Fibroblast of lung (primary cell): ENCODE measurements at regions not wholly inside any gene's neighbourhood (a gene's known extent, or its start where the extent isn't known, plus 50 kb on each side); places are given as distances from the start of the nearest gene placed in this dataset.

Source experiments
- DNase-seq, 2 donors: peaks; one replicate each; pipeline versions ENCODE4 v3.0.0 to v3.0.0-alpha.2; 2010; ENCODE audit warnings: low read depth in 2 of 2
- H2AFZ ChIP-seq: 2 replicates; pipeline ENCODE4 v1.5.1; 2012; ENCODE audit warnings: low read length, control low read depth, inconsistent platforms
- H3K27ac ChIP-seq: 2 replicates; pipeline ENCODE4 v1.5.1; 2011; ENCODE audit warnings: low read length, control low read depth; ENCODE audit not compliant: insufficient read depth
- H3K27me3 ChIP-seq: 2 replicates; pipeline ENCODE4 v1.5.1; 2011; ENCODE audit warnings: mild to moderate bottlenecking, low read length; ENCODE audit not compliant: control insufficient read depth, insufficient read depth
- H3K36me3 ChIP-seq: 2 replicates; pipeline ENCODE4 v1.5.1; 2011; ENCODE audit warnings: low read length; ENCODE audit not compliant: control insufficient read depth, insufficient read depth
- H3K4me1 ChIP-seq: 2 replicates; pipeline ENCODE4 v1.5.1; 2011; ENCODE audit warnings: low read length; ENCODE audit not compliant: control insufficient read depth, insufficient read depth; ENCODE audit errors: extremely low read depth
- H3K4me2 ChIP-seq: 2 replicates; pipeline ENCODE4 v1.5.1; 2011; ENCODE audit warnings: low read length, control low read depth; ENCODE audit not compliant: insufficient read depth; ENCODE audit errors: extremely low read depth
- H3K4me3 ChIP-seq, 4 experiments: fragments of 200-600 bp in 1 of 4; sonication (generic) in 1 of 4; replicated peaks in 1 of 4; 2 replicates each; pipeline ENCODE4 v1.5.1; 2011 to 2016; ENCODE audit warnings: low read length in 4 of 4, low read depth in 3 of 4, mild to moderate bottlenecking in 3 of 4, control low read depth in 2 of 4, inconsistent platforms in 1 of 4, mixed read lengths in 1 of 4; ENCODE audit not compliant: insufficient read depth in 1 of 4; ENCODE audit errors: control extremely low read depth in 1 of 4
- H3K79me2 ChIP-seq: 2 replicates; pipeline ENCODE4 v1.5.1; 2012; ENCODE audit warnings: mild to moderate bottlenecking, low read length, inconsistent platforms; ENCODE audit not compliant: control insufficient read depth, insufficient read depth
- H3K9ac ChIP-seq: 2 replicates; pipeline ENCODE4 v1.5.1; 2011; ENCODE audit warnings: mild to moderate bottlenecking, low read length, control low read depth; ENCODE audit not compliant: insufficient read depth
- H3K9me3 ChIP-seq: 2 replicates; pipeline ENCODE4 v1.5.1; 2012; ENCODE audit warnings: low read depth, low read length; ENCODE audit not compliant: control insufficient read depth, insufficient read depth
- H4K20me1 ChIP-seq: 2 replicates; pipeline ENCODE4 v1.5.1; 2011; ENCODE audit warnings: low read length; ENCODE audit not compliant: control insufficient read depth, insufficient read depth; ENCODE audit errors: extremely low read depth
- EZH2 ChIP-seq: IDR thresholded peaks from 2 replicates; pipeline ENCODE4 v1.5.1; 2012; ENCODE audit warnings: low read length, control low read depth, mild to moderate bottlenecking; ENCODE audit errors: missing control alignments
- TF ChIP-seq, protein P1 (sequence below), 2 donors: IDR thresholded peaks in 1 of 2; conservative IDR thresholded peaks in 1 of 2; 1 replicate in 1 of 2; 2 replicates in 1 of 2; pipeline ENCODE4 v1.5.1; 2011 to 2012; ENCODE audit warnings: low read length in 2 of 2, control low read depth in 1 of 2, inconsistent platforms in 1 of 2, low read depth in 1 of 2, mild to moderate bottlenecking in 1 of 2

DNA sequence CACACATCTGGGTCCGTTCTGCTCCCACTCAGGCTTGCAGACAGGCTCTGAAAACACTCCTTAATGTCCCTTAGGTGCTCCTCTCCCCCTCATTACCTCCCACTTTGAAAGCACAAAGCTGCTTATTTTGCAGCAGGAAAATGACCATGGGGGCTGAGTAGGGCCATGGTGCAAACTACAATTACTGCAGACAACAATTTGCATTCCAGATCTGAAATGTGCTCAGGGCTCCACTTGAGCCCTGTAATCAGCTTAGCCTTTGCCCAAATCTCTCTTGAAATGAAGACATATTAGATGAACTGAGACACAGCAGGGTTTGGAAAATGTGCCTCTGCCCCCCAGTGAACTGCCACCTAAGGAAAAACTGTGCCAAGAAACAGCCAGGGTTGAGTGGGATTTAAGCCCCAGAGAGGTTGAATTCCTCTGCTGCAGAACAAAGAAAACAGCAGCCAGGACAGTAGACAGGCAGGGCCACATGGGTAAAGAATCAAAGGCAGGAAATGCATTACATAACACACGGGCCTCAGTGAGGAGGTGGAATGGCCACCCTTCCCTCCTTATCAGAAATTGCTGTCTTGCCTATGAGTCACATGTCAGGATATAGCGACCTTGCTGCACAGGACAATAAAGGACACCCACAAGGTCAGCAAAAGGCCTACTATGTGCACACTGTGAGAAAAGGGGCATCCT is 126.8 kb upstream of the ARHGEF3 start:
- Histone ChIP-seq H3K9ac (no peak overlapping the region), H4K20me1 (no peaks in the 10 kb centered on the region), H3K9me3 (no peaks in the 10 kb centered on the region), H3K79me2 (no peaks in the 10 kb centered on the region), H3K27me3 (no peaks in the 10 kb centered on the region), H3K36me3 (no peaks in the 10 kb centered on the region), H3K4me1 (peaks cover 3% of the 10 kb centered on the region), H2AFZ (no peak overlapping the region), H3K4me3 (no peak overlapping the region), H3K4me2 (no peak overlapping the region), H3K27ac (no peak overlapping the region)
- no peak for TF ChIP-seq EZH2
- TF ChIP-seq, protein P1, sequence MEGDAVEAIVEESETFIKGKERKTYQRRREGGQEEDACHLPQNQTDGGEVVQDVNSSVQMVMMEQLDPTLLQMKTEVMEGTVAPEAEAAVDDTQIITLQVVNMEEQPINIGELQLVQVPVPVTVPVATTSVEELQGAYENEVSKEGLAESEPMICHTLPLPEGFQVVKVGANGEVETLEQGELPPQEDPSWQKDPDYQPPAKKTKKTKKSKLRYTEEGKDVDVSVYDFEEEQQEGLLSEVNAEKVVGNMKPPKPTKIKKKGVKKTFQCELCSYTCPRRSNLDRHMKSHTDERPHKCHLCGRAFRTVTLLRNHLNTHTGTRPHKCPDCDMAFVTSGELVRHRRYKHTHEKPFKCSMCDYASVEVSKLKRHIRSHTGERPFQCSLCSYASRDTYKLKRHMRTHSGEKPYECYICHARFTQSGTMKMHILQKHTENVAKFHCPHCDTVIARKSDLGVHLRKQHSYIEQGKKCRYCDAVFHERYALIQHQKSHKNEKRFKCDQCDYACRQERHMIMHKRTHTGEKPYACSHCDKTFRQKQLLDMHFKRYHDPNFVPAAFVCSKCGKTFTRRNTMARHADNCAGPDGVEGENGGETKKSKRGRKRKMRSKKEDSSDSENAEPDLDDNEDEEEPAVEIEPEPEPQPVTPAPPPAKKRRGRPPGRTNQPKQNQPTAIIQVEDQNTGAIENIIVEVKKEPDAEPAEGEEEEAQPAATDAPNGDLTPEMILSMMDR (conservative IDR thresholded peaks at IDR 0.05 in 1 of 2, IDR thresholded peaks at IDR 0.05 in 1 of 2; ENCODE audit: low read depth in 1 of 2, low read length in 2 of 2), result no peak
- DNase-seq, result peak in 1 of 2 donors; percentile 57

DNA sequence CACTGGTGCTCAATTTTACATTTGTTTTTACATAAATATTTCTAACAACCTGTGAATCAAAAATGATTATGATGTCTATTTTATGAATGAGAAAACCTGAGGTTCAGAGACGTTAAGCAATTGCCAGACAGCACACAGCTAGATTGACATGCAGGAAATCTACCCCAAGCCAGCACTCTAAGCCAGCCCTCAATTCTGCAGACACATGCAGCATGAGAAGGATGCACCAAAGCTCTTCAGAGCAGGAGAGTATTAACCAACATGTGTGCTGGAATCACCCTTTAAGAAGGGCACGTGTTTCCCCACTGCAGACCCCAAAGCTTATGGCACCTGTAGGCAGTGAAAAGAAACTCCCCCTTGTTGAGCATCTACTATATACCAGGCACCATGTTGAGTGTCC is 126.1 kb upstream of the ARHGEF3 start:
- Histone ChIP-seq H2AFZ (no peak overlapping the region), H3K27me3 (no peaks in the 10 kb centered on the region), H3K9ac (no peak overlapping the region), H3K36me3 (no peaks in the 10 kb centered on the region), H3K79me2 (no peaks in the 10 kb centered on the region), H4K20me1 (no peaks in the 10 kb centered on the region), H3K4me2 (no peak overlapping the region), H3K4me1 (peaks cover 3% of the 10 kb centered on the region), H3K4me3 (no peak overlapping the region), H3K27ac (no peak overlapping the region), H3K9me3 (no peaks in the 10 kb centered on the region)
- TF ChIP-seq EZH2, result no peak
- TF ChIP-seq, protein P1 (conservative IDR thresholded peaks at IDR 0.05 in 1 of 2, IDR thresholded peaks at IDR 0.05 in 1 of 2; ENCODE audit: low read depth in 1 of 2, low read length in 2 of 2), result no peak
- DNase-seq, result no peak

DNA sequence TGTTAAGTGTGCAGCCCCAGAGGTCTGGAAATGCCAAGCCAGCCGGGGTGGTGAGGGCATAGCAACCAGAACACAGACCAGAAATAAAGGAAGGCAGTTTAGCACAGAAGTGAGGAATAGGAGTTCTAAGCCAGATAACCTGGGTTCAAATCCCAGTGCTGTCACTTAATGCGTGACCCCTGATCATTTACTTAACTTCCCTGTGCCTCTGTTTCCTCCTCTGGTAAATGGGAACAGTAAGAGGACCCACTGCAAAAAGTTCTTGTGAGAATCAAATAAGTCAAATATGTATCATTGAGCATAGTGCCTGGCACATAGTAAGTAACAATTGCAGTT is 125.2 kb upstream of the ARHGEF3 start:
- Histone ChIP-seq H3K4me2 (no peak overlapping the region), H3K4me1 (peaks cover 3% of the 10 kb centered on the region), H3K27me3 (no peaks in the 10 kb centered on the region), H3K36me3 (no peaks in the 10 kb centered on the region), H2AFZ (no peak overlapping the region), H3K9ac (no peak overlapping the region), H4K20me1 (no peaks in the 10 kb centered on the region), H3K79me2 (no peaks in the 10 kb centered on the region), H3K9me3 (no peaks in the 10 kb centered on the region), H3K4me3 (no peak overlapping the region), H3K27ac (no peak overlapping the region)
- TF ChIP-seq EZH2, result no peak
- TF ChIP-seq, protein P1 (conservative IDR thresholded peaks at IDR 0.05 in 1 of 2, IDR thresholded peaks at IDR 0.05 in 1 of 2; ENCODE audit: low read depth in 1 of 2, low read length in 2 of 2), result no peak
- no peak for DNase-seq
